ENCODE measurements at regions not wholly inside any gene's neighbourhood (a gene's known extent, or its start where the extent isn't known, plus 50 kb on each side); places are given as distances from the start of the nearest gene placed in this dataset.

GRCh38 chr10:71156436-71156835 lies 55.9 kb upstream of the UNC5B start:
- no peak for DNase-seq (ENCODE audit: low spot score)
- in situ Hi-C loops (cut with MboI; ENCODE audit: low pct_unique_long_range_greater_than_20kb, low sequenced_read_pairs, unreplicated experiment), result no loop called here
- TF ChIP-seq, protein P1, sequence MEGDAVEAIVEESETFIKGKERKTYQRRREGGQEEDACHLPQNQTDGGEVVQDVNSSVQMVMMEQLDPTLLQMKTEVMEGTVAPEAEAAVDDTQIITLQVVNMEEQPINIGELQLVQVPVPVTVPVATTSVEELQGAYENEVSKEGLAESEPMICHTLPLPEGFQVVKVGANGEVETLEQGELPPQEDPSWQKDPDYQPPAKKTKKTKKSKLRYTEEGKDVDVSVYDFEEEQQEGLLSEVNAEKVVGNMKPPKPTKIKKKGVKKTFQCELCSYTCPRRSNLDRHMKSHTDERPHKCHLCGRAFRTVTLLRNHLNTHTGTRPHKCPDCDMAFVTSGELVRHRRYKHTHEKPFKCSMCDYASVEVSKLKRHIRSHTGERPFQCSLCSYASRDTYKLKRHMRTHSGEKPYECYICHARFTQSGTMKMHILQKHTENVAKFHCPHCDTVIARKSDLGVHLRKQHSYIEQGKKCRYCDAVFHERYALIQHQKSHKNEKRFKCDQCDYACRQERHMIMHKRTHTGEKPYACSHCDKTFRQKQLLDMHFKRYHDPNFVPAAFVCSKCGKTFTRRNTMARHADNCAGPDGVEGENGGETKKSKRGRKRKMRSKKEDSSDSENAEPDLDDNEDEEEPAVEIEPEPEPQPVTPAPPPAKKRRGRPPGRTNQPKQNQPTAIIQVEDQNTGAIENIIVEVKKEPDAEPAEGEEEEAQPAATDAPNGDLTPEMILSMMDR (IDR thresholded peaks at IDR 0.05; ENCODE audit: extremely low read depth, insufficient read depth, missing control alignments), result no peak

DNA sequence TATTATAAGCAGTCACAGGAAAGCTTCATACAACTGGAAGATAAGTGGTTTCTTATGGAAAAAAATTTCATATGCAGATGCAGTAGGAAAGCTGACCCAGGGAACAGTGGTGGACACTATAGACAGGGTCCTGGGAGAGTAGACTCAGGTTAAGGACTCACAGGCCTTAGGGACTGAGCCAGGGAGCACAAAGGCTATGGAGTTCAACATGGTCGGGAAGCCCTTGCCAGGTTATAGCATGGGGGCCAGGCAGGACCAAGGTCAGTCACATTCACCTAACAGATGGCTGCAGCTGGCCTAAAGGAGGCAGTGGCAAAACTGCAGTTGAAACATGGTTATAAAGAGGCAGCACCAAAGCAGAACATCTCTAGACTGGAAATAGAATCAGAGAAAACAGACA lies 54.9 kb upstream of the UNC5B start:
- TF ChIP-seq, protein P1 (IDR thresholded peaks at IDR 0.05; ENCODE audit: extremely low read depth, insufficient read depth, missing control alignments), result no peak
- no peak for DNase-seq (ENCODE audit: low spot score)
- in situ Hi-C loops (cut with MboI; ENCODE audit: low pct_unique_long_range_greater_than_20kb, low sequenced_read_pairs, unreplicated experiment), result no loop called here

DNA sequence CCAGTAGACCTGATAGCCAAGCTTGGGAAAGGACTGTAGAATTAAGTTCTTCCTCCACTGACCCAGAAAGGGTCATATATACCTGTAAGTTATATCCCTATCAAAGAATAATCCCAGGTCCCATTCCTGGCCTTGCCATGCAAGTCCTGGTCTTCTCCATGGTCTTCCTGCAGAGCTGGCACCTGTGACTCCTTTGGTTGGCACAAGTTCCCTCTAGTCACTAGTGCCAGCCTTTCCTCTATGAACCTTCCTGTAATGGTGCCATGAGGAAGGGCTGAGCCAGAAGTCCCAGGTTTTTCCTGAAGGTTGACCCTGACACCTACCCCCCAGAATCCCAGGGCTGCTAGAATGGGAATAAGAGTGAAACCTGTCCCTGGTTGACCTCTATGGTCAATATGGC lies 54.1 kb upstream of the UNC5B start:
- TF ChIP-seq, protein P1 (IDR thresholded peaks at IDR 0.05; ENCODE audit: extremely low read depth, insufficient read depth, missing control alignments), result no peak
- in situ Hi-C loops (cut with MboI; ENCODE audit: low pct_unique_long_range_greater_than_20kb, low sequenced_read_pairs, unreplicated experiment), result no loop called here

GRCh38 chr10:71158902-71159301 lies 53.5 kb upstream of the UNC5B start:
- DNase-seq (ENCODE audit: low spot score), result no peak

More for the DNA sequence above, 54.1 kb upstream of the UNC5B start:
- DNase-seq (ENCODE audit: low spot score), result no peak

GRCh38 chr10:71159892-71160291 lies 52.5 kb upstream of the UNC5B start:
- DNase-seq (ENCODE audit: low spot score), result no peak
- TF ChIP-seq, protein P1 (IDR thresholded peaks at IDR 0.05; ENCODE audit: extremely low read depth, insufficient read depth, missing control alignments), result no peak
- in situ Hi-C loops (cut with MboI; ENCODE audit: low pct_unique_long_range_greater_than_20kb, low sequenced_read_pairs, unreplicated experiment), result no loop called here

More at GRCh38 chr10:71158902-71159301, 53.5 kb upstream of the UNC5B start:
- TF ChIP-seq, protein P1 (IDR thresholded peaks at IDR 0.05; ENCODE audit: extremely low read depth, insufficient read depth, missing control alignments), result no peak
- in situ Hi-C loops (cut with MboI; ENCODE audit: low pct_unique_long_range_greater_than_20kb, low sequenced_read_pairs, unreplicated experiment), result no loop called here

- in situ Hi-C loops (cut with MboI; ENCODE audit: low pct_unique_long_range_greater_than_20kb, low sequenced_read_pairs, unreplicated experiment), result no loop called here
- TF ChIP-seq, protein P1 (IDR thresholded peaks at IDR 0.05; ENCODE audit: extremely low read depth, insufficient read depth, missing control alignments), result no peak
- no peak for DNase-seq (ENCODE audit: low spot score)
Measured at GRCh38 chr10:71161425-71161824, 50.9 kb upstream of the UNC5B start.
